GM12874 (cell line): ENCODE measurements at regions not wholly inside any gene's neighbourhood (a gene's known extent, or its start where the extent isn't known, plus 50 kb on each side); places are given as distances from the start of the nearest gene placed in this dataset.

Experiments
- CTCF ChIP-seq: IDR thresholded peaks from 2 replicates; pipeline ENCODE4 v1.5.1; 2011; ENCODE audit warnings: low read depth, mild to moderate bottlenecking, control low read depth, low read length, moderate library complexity; ENCODE audit not compliant: insufficient read depth

GRCh38 chr18:35826477-35826876, 146.0 kb upstream of the RMP24 start:
- TF ChIP-seq CTCF, result no peak

DNA sequence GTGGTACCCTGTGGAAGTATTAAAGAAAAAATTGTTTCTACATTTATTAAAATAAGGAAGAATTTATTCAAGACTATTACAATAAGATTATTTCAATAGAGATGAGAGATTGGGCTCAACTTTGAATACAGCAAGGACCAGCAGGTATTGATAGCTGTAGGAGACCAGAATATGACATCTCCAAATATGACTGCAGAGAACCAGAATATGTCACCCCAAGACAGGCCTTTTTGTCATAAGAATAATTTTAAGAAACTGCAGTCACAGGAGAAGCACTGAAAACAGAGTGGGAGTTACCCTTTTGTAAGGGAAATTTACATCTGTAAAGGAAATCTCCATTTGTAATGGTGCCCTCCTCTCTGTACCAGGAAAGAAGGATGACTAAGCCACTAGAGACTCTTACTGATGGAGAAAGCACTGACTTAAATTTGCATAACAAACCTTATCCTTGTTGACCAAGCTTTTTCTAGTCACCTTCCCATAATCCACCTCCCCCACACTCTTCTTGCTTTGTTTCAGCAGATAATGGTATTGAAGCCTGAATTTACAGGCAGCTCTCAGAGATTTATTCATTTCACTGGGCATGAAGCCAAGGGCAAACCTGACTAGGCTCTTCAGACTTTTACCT, 145.1 kb upstream of the RMP24 start:
- TF ChIP-seq CTCF, result no peak

GRCh38 chr18:35827903-35828275, 144.6 kb upstream of the RMP24 start:
- no peak for TF ChIP-seq CTCF

GRCh38 chr18:35828591-35828990, 143.9 kb upstream of the RMP24 start:
- TF ChIP-seq CTCF, result no peak

DNA sequence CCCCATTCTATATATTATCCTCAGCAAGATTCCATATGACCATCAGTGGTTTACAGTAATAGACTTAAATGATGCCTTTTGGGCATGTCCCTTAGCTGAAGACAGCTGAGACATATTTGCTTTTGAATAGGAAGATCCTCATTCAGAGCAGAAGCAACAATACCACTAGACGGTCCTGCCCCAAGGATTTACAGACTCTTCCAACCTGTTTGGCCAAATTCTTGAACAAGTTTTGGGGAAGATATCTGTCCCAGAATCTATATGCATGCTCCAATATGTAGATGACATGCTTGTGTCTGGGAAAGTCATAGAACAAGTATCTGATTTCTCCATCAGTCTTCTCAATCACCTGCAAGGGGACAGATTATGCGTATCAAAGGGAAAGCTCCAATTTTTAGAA, 137.1 kb upstream of the RMP24 start:
- no peak for TF ChIP-seq CTCF

DNA sequence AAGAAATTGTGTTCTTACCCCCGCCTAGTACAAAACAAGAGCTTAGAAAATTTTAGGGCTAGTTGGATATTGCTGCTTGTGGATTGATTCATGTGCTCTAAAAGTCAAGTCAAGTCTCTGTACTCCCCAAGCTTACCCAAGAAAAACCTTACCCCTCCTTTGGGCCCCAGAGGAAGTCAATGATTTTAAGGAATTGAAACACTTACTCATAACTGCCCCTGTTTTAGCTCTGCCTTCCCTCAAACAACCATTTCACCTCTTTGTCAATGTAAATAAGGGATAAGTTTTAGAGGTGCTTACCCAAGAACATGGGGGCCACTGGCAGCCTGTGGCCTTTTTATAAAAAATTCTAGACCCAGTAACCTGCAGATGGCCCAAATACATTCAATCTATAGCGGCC, 136.6 kb upstream of the RMP24 start:
- TF ChIP-seq CTCF, result no peak

GRCh38 chr18:35836932-35837331, 135.5 kb upstream of the RMP24 start:
- TF ChIP-seq CTCF, result no peak
